ENCODE measurements at regions not wholly inside any gene's neighbourhood (a gene's known extent, or its start where the extent isn't known, plus 50 kb on each side); places are given as distances from the start of the nearest gene placed in this dataset.

DNA sequence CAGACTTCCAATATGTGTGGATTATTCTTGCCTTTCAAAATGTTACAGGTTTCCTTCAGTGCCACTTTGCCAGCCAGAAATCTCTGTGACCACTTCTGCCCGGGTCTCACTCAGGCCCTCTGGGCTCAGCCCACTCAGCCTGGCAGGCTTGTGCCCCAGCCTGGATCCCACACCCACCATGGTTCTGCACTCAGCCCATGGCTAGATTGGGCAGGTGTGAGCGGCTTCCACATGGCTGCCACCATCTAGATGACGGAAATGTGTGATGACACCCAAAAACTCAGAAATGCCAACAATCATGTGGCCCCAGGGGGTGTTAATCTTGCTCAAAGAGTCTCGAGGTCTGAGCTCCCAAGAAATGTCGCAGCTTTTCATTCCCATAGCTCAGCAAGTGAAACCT lies 1097.5 kb upstream of the SLC39A10 start:
- H3K27ac ChIP-seq: no peak overlapping the region
- H3K4me1 ChIP-seq: no peaks in the 10 kb centered on the region
- no peak for DNase-seq
- intact Hi-C loops (cut with DNase I; ENCODE audit: low total_unique reads): no loop called here
- H3K9me3 ChIP-seq: peaks cover 0 to 6% (median 0%) of the 10 kb centered on the region in 4 donors
- TF ChIP-seq POLR2AphosphoS5 (IDR thresholded peaks at IDR 0.05): no peak
- TF ChIP-seq, protein P1, sequence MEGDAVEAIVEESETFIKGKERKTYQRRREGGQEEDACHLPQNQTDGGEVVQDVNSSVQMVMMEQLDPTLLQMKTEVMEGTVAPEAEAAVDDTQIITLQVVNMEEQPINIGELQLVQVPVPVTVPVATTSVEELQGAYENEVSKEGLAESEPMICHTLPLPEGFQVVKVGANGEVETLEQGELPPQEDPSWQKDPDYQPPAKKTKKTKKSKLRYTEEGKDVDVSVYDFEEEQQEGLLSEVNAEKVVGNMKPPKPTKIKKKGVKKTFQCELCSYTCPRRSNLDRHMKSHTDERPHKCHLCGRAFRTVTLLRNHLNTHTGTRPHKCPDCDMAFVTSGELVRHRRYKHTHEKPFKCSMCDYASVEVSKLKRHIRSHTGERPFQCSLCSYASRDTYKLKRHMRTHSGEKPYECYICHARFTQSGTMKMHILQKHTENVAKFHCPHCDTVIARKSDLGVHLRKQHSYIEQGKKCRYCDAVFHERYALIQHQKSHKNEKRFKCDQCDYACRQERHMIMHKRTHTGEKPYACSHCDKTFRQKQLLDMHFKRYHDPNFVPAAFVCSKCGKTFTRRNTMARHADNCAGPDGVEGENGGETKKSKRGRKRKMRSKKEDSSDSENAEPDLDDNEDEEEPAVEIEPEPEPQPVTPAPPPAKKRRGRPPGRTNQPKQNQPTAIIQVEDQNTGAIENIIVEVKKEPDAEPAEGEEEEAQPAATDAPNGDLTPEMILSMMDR (IDR thresholded peaks at IDR 0.05): no peak
- TF ChIP-seq POLR2A (IDR thresholded peaks at IDR 0.05): no peak
- TF ChIP-seq EP300 (IDR thresholded peaks at IDR 0.05): no peak
- H3K36me3 ChIP-seq: no peaks in the 10 kb centered on the region
- 78 to 85% (median 80%) methylated on average over 5 of the region's 5 CpGs for WGBS, 5 donors
- no peak overlapping the region for H3K4me3 ChIP-seq
- H3K27me3 ChIP-seq: no peaks in the 10 kb centered on the region

DNA sequence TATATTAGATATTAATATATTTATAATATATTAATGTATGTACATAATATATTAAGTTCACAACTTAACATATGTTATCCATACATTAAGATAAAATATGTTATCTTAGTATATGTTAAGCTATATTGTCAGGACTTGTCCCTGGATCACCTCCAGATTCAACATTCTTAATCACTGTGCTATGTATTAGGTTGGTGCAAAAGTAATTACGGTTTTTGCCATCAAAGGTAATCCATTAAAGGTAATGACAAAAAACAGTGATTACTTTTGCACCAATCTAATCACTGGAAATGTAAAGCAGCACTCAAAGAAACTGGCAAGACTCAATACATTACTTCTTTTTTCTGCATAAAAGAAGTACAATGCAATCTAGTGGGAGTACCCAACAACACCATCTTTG lies 1099.0 kb upstream of the SLC39A10 start:
- Histone ChIP-seq H3K27ac (no peak overlapping the region), H3K4me1 (no peaks in the 10 kb centered on the region), H3K36me3 (no peaks in the 10 kb centered on the region), H3K4me3 (no peak overlapping the region), H3K27me3 (no peaks in the 10 kb centered on the region), H3K9me3 (peaks cover 0 to 6% (median 0%) of the 10 kb centered on the region in 4 donors)
- TF ChIP-seq POLR2A (IDR thresholded peaks at IDR 0.05) (no peak), EP300 (IDR thresholded peaks at IDR 0.05) (no peak), POLR2AphosphoS5 (IDR thresholded peaks at IDR 0.05) (no peak)
- TF ChIP-seq, protein P1 (IDR thresholded peaks at IDR 0.05): no peak
- 69 to 78% (median 76%) methylated on average over 1 of the region's 1 CpG for WGBS, 5 donors
- no peak for DNase-seq
- intact Hi-C loops (cut with DNase I; ENCODE audit: low total_unique reads): no loop called here

DNA sequence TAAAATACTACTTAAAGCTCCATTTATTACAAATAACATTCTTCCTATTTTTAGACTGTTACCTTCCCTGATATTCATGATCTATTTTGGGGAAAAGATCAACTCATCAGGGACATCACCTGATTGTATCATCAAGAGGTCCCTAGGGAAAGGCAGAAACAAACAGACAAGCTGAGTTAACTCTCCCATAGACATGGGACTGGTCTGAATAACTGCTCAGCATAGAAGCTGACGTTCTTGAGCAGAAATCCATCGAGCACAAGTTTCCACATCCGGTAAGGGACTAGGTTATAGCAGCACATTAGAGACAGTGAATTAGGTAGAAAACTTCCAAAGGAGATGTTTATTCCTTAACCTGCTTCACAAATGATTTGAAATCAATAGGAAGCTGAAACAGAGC lies 1100.4 kb upstream of the SLC39A10 start:
- TF ChIP-seq EP300 (IDR thresholded peaks at IDR 0.05) (no peak), POLR2AphosphoS5 (IDR thresholded peaks at IDR 0.05) (no peak), POLR2A (IDR thresholded peaks at IDR 0.05) (no peak)
- TF ChIP-seq, protein P1 (IDR thresholded peaks at IDR 0.05): no peak
- WGBS, 5 donors: 72 to 89% (median 80%) methylated on average over 3 of the region's 3 CpGs
- no peaks in the 10 kb centered on the region for H3K36me3 ChIP-seq
- peaks cover 0 to 6% (median 0%) of the 10 kb centered on the region in 4 donors for H3K9me3 ChIP-seq
- H3K4me3 ChIP-seq: no peak overlapping the region
- DNase-seq: no peak
- H3K27me3 ChIP-seq: no peaks in the 10 kb centered on the region
- H3K27ac ChIP-seq: no peak overlapping the region
- intact Hi-C loops (cut with DNase I; ENCODE audit: low total_unique reads): no loop called here
- no peaks in the 10 kb centered on the region for H3K4me1 ChIP-seq

DNA sequence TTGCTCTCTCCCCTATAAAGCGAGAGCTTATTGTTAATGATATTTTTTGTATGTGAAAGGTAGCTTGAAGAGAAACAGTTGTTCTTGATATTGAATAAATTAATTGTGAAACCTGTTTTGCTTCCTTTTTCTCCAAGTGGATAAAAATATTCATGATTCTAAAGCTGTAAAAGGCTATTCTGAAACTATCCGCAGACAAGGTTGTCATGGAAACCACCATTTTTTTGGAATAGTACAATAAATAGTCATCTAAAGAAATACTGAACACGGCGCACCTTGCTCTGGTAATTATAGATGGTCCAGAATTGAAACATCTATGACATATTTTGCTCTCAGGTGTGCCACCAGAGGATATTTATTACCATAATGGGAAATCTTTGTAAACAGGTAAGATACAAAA lies 1103.0 kb upstream of the SLC39A10 start:
- WGBS, 5 donors: 90 to 97% (median 91%) methylated on average over 4 of the region's 4 CpGs
- no peak overlapping the region for H3K27ac ChIP-seq
- DNase-seq: no peak
- no peaks in the 10 kb centered on the region for H3K9me3 ChIP-seq
- no peaks in the 10 kb centered on the region for H3K27me3 ChIP-seq
- intact Hi-C loops (cut with DNase I; ENCODE audit: low total_unique reads): no loop called here
- H3K4me3 ChIP-seq: no peak overlapping the region
- no peaks in the 10 kb centered on the region for H3K36me3 ChIP-seq
- no peaks in the 10 kb centered on the region for H3K4me1 ChIP-seq
- TF ChIP-seq, protein P1 (IDR thresholded peaks at IDR 0.05): no peak
- TF ChIP-seq POLR2AphosphoS5 (IDR thresholded peaks at IDR 0.05) (no peak), EP300 (IDR thresholded peaks at IDR 0.05) (no peak), POLR2A (IDR thresholded peaks at IDR 0.05) (no peak)

Measured in stomach (tissue), 8 donors.